ENCODE measurements at regions not wholly inside any gene's neighbourhood (a gene's known extent, or its start where the extent isn't known, plus 50 kb on each side); places are given as distances from the start of the nearest gene placed in this dataset.

GRCh38 chr3:76859596-76859995 is 180.3 kb upstream of the ROBO2 start:
- Histone ChIP-seq H3K4me1 (ENCODE audit: insufficient read depth, low read length) (no peaks in the 10 kb centered on the region), H3K27me3 (ENCODE audit: insufficient read depth, low read length) (no peaks in the 10 kb centered on the region), H3K9ac (ENCODE audit: low read depth, low read length) (no peak overlapping the region), H3K4me3 (ENCODE audit: low read length) (no peak overlapping the region), H3K27ac (ENCODE audit: low read depth, low read length) (no peak overlapping the region), H3K36me3 (ENCODE audit: insufficient read depth, low read length) (no peaks in the 10 kb centered on the region), H3K9me3 (ENCODE audit: insufficient read depth, low read depth, low read length) (no peaks in the 10 kb centered on the region)
- 93% methylated on average over 2 of the region's 3 CpGs for WGBS

GRCh38 chr3:76864355-76864754 is 175.5 kb upstream of the ROBO2 start:
- Histone ChIP-seq H3K9me3 (ENCODE audit: insufficient read depth, low read depth, low read length) (no peaks in the 10 kb centered on the region), H3K27me3 (ENCODE audit: insufficient read depth, low read length) (no peaks in the 10 kb centered on the region), H3K27ac (ENCODE audit: low read depth, low read length) (no peak overlapping the region), H3K36me3 (ENCODE audit: insufficient read depth, low read length) (no peaks in the 10 kb centered on the region), H3K9ac (ENCODE audit: low read depth, low read length) (no peak overlapping the region), H3K4me3 (ENCODE audit: low read length) (no peak overlapping the region), H3K4me1 (ENCODE audit: insufficient read depth, low read length) (no peaks in the 10 kb centered on the region)
- WGBS: 94% methylated on average over 4 of the region's 4 CpGs

- H3K36me3 ChIP-seq (ENCODE audit: insufficient read depth, low read length): no peaks in the 10 kb centered on the region
- H3K4me1 ChIP-seq (ENCODE audit: insufficient read depth, low read length): no peaks in the 10 kb centered on the region
- H3K9ac ChIP-seq (ENCODE audit: low read depth, low read length): no peak overlapping the region
- no peak overlapping the region for H3K27ac ChIP-seq (ENCODE audit: low read depth, low read length)
- 98% methylated on average over 4 of the region's 5 CpGs for whole genome bisulfite sequencing
- no peak overlapping the region for H3K4me3 ChIP-seq (ENCODE audit: low read length)
- no peaks in the 10 kb centered on the region for H3K27me3 ChIP-seq (ENCODE audit: insufficient read depth, low read length)
- no peaks in the 10 kb centered on the region for H3K9me3 ChIP-seq (ENCODE audit: insufficient read depth, low read depth, low read length)
Measured at GRCh38 chr3:76866729-76867408, 173.0 kb upstream of the ROBO2 start.

DNA sequence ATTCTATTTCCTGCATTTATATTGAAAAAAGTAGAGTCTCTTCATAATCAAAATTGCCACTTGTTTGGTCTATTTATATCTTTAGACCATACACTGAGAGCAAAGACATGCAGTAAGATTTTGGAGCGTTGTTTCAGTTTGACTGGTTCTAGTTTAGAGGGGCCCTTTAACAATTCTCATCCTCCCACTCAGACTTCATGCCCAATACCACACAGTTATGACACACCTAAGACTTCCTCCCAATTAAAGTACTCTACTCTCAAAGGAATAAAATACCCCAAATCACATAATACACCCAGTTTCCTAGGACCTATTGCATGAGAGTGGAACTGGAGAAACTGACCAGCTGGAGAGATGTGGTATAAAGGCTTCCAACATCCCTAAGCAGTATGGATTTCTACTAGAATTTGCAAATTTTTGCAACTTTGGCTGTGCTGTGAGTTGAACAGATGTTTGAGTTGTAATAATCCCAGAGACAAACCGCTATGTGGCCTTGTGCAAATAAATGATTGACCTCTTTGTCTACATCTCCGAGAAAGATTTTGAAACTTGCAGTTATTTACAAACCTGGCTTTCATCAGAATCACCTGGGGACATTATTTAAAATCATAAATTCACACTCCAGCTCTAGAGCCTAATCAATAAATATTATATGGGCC is 170.0 kb upstream of the ROBO2 start:
- Histone ChIP-seq H3K27me3 (ENCODE audit: insufficient read depth, low read length) (no peaks in the 10 kb centered on the region), H3K4me3 (ENCODE audit: low read length) (no peak overlapping the region), H3K4me1 (ENCODE audit: insufficient read depth, low read length) (peaks cover 7% of the 10 kb centered on the region; the same call in 1 of the 2 replicates), H3K9ac (ENCODE audit: low read depth, low read length) (no peak overlapping the region), H3K9me3 (ENCODE audit: insufficient read depth, low read depth, low read length) (no peaks in the 10 kb centered on the region), H3K36me3 (ENCODE audit: insufficient read depth, low read length) (no peaks in the 10 kb centered on the region), H3K27ac (ENCODE audit: low read depth, low read length) (no peak overlapping the region)
- 92% methylated on average over 3 of the region's 3 CpGs for WGBS

- Histone ChIP-seq H3K27ac (ENCODE audit: low read depth, low read length) (no peak overlapping the region), H3K9ac (ENCODE audit: low read depth, low read length) (no peak overlapping the region), H3K9me3 (ENCODE audit: insufficient read depth, low read depth, low read length) (no peaks in the 10 kb centered on the region), H3K4me1 (ENCODE audit: insufficient read depth, low read length) (peaks cover 7% of the 10 kb centered on the region; the same call in 1 of the 2 replicates), H3K4me3 (ENCODE audit: low read length) (no peak overlapping the region), H3K27me3 (ENCODE audit: insufficient read depth, low read length) (no peaks in the 10 kb centered on the region), H3K36me3 (ENCODE audit: insufficient read depth, low read length) (no peaks in the 10 kb centered on the region)
- 98% methylated on average over 1 of the region's 1 CpG for WGBS
Measured at GRCh38 chr3:76871655-76872054, 168.2 kb upstream of the ROBO2 start.

- Histone ChIP-seq H3K27ac (ENCODE audit: low read depth, low read length) (no peak overlapping the region), H3K4me1 (ENCODE audit: insufficient read depth, low read length) (peaks cover 7% of the 10 kb centered on the region; the same call in 1 of the 2 replicates), H3K36me3 (ENCODE audit: insufficient read depth, low read length) (no peaks in the 10 kb centered on the region), H3K9ac (ENCODE audit: low read depth, low read length) (no peak overlapping the region), H3K27me3 (ENCODE audit: insufficient read depth, low read length) (no peaks in the 10 kb centered on the region), H3K4me3 (ENCODE audit: low read length) (no peak overlapping the region), H3K9me3 (ENCODE audit: insufficient read depth, low read depth, low read length) (no peaks in the 10 kb centered on the region)
- no CpG with 5 or more reads among the region's 1 CpG for WGBS
Measured at GRCh38 chr3:76872999-76873398, 166.9 kb upstream of the ROBO2 start.

- H3K4me1 ChIP-seq (ENCODE audit: insufficient read depth, low read length): peaks cover 7% of the 10 kb centered on the region; the same call in 1 of the 2 replicates
- peak overlapping the region; percentile 31; the same call in 1 of the 2 replicates for H3K27ac ChIP-seq (ENCODE audit: low read depth, low read length)
- H3K36me3 ChIP-seq (ENCODE audit: insufficient read depth, low read length): no peaks in the 10 kb centered on the region
- H3K9ac ChIP-seq (ENCODE audit: low read depth, low read length): no peak overlapping the region
- H3K27me3 ChIP-seq (ENCODE audit: insufficient read depth, low read length): no peaks in the 10 kb centered on the region
- no peak overlapping the region for H3K4me3 ChIP-seq (ENCODE audit: low read length)
- H3K9me3 ChIP-seq (ENCODE audit: insufficient read depth, low read depth, low read length): no peaks in the 10 kb centered on the region
- 95% methylated on average over 10 of the region's 10 CpGs for WGBS
Measured at GRCh38 chr3:76873532-76874242, 166.2 kb upstream of the ROBO2 start.

DNA sequence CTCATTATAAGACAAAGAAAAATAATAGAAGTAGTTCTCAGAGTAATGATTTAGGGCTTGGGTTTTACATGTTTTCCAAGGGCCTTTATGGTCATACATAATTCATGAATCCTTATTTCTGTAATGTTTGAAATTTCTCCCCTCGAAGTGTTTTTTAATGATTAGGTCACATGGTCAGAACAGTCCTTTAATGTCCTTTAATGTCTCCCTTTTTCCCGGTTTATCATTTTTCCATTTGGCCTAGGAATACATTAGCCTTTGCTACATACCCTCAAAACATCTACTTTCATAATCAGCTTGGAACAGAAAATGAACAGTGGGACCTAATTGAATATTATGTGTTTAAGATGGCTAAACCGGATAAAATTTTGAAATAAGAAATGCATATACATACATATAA is 159.9 kb upstream of the ROBO2 start:
- no peaks in the 10 kb centered on the region for H3K9me3 ChIP-seq (ENCODE audit: insufficient read depth, low read depth, low read length)
- WGBS: 94% methylated on average over 2 of the region's 3 CpGs

DNA sequence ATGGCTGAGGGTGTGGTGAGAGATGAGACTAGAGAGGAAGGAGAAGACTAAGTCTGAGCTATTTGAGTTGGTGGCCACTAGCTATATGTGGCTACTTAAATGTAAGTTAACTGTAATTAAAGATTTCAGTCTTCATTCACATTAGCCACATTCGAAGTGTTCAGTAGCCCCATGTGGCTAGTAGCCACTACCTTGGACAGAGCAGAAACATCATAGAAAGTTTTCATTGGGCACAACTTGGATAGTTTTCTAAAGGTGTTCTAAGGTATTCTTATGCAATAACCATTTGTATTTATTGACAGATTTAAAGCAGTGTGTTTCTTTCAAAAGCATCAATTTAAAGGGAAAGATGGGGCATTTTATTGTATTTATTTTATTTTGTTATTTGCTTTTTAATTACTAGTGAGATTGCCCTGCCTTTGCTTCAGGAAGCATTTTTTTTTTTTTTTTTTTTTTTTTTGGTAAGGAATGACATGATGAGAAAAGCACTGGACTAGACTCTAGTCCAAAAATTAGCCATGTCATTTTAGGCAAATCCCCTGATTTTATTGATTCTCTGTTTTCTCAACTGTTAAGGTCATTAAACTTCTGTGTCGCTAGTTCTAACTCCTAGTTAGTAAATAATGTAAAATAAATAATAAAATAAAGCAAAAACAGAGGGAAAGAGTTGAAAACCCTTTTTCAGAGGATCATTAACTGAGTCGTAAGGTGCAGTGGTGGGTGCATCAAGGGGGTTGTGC is 153.0 kb upstream of the ROBO2 start:
- Histone ChIP-seq H3K27ac (ENCODE audit: low read depth, low read length) (no peak overlapping the region), H3K9me3 (ENCODE audit: insufficient read depth, low read depth, low read length) (no peaks in the 10 kb centered on the region), H3K4me3 (ENCODE audit: low read length) (no peak overlapping the region), H3K9ac (ENCODE audit: low read depth, low read length) (no peak overlapping the region), H3K27me3 (ENCODE audit: insufficient read depth, low read length) (no peaks in the 10 kb centered on the region), H3K4me1 (ENCODE audit: insufficient read depth, low read length) (no peaks in the 10 kb centered on the region), H3K36me3 (ENCODE audit: insufficient read depth, low read length) (no peaks in the 10 kb centered on the region)
- 98% methylated on average over 2 of the region's 3 CpGs for WGBS

More for the DNA sequence above, 159.9 kb upstream of the ROBO2 start:
- Histone ChIP-seq H3K36me3 (ENCODE audit: insufficient read depth, low read length) (no peaks in the 10 kb centered on the region), H3K27ac (ENCODE audit: low read depth, low read length) (no peak overlapping the region), H3K4me3 (ENCODE audit: low read length) (no peak overlapping the region), H3K9ac (ENCODE audit: low read depth, low read length) (no peak overlapping the region), H3K4me1 (ENCODE audit: insufficient read depth, low read length) (no peaks in the 10 kb centered on the region), H3K27me3 (ENCODE audit: insufficient read depth, low read length) (no peaks in the 10 kb centered on the region)

GRCh38 chr3:76888856-76889255 is 151.0 kb upstream of the ROBO2 start:
- H3K9me3 ChIP-seq (ENCODE audit: insufficient read depth, low read depth, low read length): no peaks in the 10 kb centered on the region
- 100% methylated on average over 1 of the region's 1 CpG for WGBS
- no peaks in the 10 kb centered on the region for H3K36me3 ChIP-seq (ENCODE audit: insufficient read depth, low read length)
- H3K4me1 ChIP-seq (ENCODE audit: insufficient read depth, low read length): no peaks in the 10 kb centered on the region
- H3K27me3 ChIP-seq (ENCODE audit: insufficient read depth, low read length): no peaks in the 10 kb centered on the region
- no peak overlapping the region for H3K27ac ChIP-seq (ENCODE audit: low read depth, low read length)
- H3K4me3 ChIP-seq (ENCODE audit: low read length): no peak overlapping the region
- no peak overlapping the region for H3K9ac ChIP-seq (ENCODE audit: low read depth, low read length)

DNA sequence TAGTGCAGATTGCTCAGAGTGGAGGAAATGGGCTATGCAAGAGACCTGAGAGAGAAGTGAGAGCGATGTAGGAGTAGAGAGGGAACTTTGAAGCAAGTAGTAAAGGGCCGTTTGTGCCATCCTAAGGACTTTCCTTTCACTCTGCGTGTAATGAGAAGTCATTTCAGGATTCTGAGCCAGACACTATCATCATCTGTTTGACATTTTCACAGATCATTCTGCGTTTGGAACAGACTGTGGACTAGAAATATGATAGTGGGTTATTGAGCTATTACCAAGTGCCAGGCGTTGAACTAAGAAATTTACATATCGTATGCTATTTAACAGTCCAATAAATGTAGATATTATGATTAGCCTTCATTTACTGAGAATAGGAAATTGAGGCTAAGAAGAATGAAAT is 150.0 kb upstream of the ROBO2 start:
- no peak overlapping the region for H3K27ac ChIP-seq (ENCODE audit: low read depth, low read length)
- no peak overlapping the region for H3K4me3 ChIP-seq (ENCODE audit: low read length)
- H3K36me3 ChIP-seq (ENCODE audit: insufficient read depth, low read length): no peaks in the 10 kb centered on the region
- H3K27me3 ChIP-seq (ENCODE audit: insufficient read depth, low read length): no peaks in the 10 kb centered on the region
- H3K9me3 ChIP-seq (ENCODE audit: insufficient read depth, low read depth, low read length): no peaks in the 10 kb centered on the region
- no peak overlapping the region for H3K9ac ChIP-seq (ENCODE audit: low read depth, low read length)
- WGBS: 97% methylated on average over 5 of the region's 6 CpGs
- H3K4me1 ChIP-seq (ENCODE audit: insufficient read depth, low read length): no peaks in the 10 kb centered on the region

Measured in HUES64 (cell line).